ENCODE measurements at regions not wholly inside any gene's neighbourhood (a gene's known extent, or its start where the extent isn't known, plus 50 kb on each side); places are given as distances from the start of the nearest gene placed in this dataset.

DNA sequence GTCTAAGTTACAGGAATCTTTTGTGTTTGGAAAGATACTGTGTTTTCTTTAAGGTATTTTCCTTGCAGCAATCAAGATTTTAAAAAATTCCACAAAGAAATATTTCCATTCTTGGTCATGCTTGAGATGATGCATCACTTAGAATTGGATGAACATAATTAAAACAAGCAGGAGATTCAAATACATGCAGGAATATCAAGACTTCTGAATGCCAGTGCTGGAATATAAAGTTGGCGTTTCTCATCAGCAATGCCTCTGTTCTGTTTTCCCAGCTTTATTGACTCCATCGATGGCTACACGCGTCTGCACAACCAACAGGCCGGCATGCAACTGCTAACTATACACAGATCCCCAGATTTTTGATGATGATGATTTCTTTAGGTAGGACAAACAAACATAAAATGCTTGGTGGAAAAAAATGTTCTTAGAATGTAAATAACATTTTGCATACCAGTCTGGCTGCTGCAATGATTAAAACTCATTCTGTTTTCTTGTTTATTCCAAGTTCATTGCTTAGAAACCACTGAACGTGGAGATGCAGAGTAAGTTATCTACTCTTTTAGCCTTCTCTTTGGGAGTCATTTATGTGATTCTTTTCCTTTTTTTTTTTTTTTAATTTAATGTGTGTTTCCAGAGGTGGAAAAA, 91.3 kb upstream of the FAM171A1 start:
- no peak for DNase-seq

DNA sequence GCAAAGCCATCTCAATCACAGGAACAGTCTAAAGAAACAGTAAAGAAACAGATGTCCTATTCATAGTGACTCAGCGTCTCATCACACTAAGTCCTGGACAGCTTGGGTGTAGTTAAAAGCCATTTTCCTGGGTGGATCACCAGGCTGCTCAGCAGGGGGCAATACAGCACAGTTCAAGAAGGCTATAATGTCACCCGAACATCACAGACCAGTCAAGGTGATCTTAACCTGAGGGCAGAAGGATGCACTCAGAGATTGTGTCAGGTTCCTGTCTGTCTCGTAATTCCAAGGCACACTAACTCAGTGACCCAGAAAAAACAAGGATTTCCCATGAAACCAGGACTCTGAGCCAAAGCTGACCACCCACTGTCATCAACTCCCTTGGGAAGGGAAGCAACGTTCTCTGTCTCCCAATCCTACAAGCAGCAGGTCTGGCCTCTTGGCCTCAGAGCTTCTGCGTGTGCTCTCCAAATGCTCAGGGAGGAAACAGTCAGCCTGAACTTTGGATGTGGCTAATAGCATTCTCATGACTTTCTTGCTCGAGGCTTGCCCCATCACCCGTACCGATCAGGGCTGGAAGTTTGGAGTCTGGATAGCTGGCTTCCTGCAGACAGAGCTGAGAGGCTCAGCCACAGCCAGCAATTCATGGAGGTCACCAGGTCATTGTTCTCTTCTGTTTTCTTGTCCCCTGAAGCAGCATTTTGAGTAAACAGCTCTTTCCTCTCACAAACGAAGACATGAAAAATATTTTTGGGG, 90.4 kb upstream of the FAM171A1 start:
- no peak for DNase-seq

DNA sequence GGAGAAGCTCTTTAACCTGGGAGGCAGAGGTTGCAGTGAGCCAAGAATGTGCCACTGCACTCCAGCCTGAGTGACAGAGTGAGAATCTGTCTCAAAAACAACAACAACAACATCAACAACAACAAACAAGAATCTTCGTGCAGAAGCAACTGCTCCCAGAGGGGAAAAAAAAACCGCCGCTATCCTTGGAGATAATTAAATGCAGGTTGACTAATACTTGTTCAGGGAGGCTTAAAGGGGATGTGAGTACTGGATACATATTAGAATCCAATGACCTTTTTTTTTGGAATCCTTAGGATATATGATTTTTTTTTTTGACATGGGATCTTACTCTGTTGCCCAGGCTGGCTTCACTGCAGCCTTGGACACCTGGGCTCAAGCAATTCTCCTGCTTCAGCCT, 89.6 kb upstream of the FAM171A1 start:
- DNase-seq, result no peak

DNA sequence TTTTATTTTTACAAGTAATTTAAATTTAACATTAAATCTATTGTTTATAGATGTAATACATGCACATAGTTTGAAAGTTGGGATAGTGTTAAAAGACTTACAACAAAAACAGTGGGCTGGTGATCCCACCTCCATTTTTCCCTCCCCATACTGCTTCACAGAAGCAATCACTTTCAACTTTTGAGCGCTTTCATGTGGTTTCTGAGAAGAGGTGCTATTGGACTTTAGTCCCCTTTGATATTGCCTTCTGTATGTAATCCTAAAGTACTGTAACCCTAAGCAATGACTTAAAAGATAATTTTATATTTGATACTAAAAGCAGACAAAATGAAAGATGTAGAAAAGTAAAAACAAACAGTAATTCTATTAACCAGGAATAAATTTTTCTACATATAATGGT, 88.1 kb upstream of the FAM171A1 start:
- DNase-seq, result no peak

DNA sequence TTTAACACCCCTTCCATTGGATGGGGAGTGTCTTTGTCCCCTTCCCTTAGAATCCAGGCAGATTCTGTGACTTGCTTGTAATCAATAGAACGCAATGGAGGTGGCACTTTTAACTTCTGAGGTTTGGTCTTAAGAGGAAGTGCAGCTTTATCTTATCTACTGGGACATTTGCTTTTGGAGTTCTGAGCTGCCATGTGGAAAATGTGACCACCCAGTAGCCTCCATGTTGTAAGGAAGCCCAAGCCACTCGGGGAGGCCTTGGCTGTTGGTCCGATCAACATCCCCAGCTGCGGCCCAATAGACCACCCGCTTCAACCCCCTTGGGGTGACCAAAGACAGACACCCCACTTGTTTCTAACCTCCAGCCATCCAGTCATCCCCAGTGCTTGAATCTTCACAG, 86.3 kb upstream of the FAM171A1 start:
- DNase-seq, result no peak

DNA sequence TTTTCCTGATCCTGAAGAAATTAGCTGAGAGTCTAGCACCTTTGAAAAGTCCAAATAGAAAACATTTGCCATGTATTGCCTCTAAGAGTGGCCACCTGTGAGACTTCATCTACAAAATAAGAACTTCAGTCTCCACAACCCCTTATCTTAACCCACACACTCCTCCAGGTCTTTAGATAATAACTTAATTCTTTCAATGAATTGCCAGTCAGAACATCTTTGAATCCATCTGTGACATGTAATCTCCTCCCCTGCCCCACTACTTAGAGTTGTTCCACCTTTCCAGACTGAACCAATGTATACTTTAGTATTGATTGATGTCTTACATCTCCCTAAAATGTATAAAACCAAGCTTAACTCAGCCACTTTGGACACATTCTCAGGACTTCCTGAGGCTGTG, 84.4 kb upstream of the FAM171A1 start:
- no peak for DNase-seq

DNA sequence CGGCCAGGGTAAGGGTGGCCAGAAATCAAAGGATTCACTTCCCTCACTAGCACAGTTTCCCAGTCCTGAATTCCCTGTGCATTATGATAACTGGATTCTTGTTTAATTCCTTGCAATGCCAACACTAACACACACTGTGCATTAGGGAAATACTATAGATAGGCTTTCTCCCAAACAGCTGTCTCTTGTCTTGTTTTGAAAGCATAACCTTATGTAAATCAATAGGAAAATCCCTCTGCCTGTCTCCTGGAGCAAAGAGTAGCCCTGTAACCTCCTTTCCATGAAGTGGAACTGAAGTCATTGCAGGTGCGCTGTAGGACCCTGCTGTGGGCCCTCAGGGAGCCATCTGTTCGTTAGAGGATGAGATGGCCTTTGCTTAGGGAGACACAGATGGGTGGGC, 82.8 kb upstream of the FAM171A1 start:
- no peak for DNase-seq

DNA sequence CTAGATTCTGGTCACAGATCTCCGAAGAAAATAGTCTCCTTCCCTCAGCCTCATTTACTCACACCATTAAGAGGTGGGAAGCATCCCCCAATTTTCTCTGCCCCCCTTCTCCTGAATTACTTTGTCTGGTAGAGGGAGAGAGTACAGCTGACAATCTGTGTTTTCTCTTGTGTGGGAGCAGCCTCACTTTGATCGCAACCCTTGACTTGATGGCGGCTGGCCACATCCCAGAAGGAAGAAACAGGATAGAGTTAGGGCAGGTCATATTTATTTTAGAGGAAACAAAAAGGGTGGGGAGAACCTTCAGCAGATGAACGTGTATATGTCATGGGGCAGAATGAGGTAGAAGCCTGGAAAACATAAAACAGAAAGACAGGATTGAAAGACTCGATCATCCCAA, 82.4 kb upstream of the FAM171A1 start:
- DNase-seq, result no peak

DNA sequence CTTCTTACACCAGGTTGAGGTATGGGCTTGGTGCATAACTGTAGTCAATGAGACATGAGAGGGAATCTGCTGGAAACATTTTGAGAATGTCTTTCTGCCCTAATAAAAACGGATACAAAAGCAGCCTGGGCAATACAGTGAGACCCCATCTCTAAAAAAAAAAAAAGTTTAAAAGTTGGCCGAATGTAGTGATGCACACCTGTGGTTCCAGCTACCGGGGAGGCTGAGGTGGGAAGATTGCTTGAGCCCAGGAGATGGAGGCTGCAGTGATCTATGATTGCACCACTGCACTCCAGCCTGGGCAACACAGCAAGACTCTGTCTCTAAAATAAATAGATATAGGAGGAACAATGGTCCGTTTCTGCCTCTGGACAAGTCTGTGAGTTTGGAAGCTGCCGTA, 81.5 kb upstream of the FAM171A1 start:
- no peak for DNase-seq

DNA sequence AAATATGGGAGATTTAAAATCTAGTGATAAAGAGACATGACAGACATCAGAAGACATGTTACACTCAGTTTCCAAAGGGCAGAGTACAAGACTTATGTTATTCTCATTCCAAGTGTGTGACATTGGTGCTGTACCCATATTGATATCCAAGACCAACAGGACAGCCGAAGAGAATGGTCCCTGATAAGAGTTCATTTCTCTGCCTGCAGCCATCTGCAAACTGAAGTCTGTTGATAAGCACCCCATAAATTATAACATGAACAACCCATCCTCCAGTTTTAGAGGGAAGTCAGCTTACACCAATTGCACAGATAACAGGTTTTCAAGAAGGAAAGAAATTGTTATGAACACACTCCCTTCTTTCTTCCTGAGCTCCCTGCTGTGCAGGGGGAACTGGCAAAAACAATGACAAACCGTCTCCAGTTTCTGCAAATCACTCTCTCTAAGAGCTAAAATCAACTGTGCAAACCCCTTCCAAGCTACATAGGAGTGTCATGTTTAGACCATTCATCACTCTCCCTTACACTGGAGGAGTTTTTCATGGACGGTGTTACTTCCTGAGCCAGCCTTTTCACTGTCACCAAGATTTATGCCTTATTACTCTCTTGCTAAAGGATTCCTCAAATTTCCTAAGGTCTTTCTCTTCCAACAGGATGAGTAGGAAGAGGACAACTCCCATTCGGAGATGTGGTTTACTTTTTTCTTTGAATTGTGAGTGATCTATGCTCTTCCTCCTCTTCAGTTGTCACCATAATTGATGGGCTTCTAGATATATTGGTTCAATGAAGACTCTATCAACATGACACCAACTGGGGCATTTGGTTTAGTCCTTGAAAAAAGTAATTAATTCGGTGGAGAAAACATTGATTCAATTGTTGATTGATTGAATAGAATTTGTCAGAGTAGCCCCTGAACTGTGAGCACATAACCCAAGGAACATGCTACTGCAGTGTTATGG, 80.3 kb upstream of the FAM171A1 start:
- DNase-seq, result no peak

DNA sequence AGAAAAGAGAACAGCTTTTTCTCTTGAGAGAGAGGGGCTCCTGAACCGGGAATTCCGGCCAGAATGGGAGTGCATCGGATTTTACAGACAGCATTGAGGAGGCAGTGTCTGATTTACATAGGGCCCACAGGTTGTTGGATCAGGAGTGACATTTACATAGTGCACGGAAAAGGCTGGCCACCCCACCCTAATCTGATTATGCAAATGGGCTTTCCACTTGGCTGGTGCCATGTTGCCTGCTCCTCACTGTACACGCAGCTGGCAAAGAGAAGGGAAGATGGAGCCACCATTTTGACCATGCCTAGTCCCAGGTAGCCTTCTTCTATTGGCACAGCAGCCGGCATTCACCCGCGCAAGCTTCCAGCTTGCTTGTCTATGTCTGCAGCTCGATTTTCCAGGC, 77.5 kb upstream of the FAM171A1 start:
- DNase-seq, result no peak

DNA sequence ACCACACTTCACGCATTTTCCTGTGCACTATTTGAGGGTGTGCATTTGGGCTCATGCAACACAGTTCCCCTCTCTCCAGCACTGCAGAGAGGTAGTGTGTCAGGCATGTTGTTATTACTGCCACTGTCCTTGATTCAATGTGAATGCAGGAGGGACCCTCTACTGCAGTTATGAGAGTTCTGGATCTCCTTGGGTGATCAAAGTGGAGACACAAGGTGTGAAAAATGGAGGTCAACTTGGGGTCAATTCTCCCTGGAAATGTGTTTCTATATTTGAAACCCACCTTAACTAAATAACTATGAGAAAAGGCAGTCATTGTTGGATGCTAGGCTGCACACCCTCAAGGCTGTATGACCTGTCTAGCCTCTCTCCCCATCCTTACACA, 73.9 kb upstream of the FAM171A1 start:
- DNase-seq, result no peak

DNA sequence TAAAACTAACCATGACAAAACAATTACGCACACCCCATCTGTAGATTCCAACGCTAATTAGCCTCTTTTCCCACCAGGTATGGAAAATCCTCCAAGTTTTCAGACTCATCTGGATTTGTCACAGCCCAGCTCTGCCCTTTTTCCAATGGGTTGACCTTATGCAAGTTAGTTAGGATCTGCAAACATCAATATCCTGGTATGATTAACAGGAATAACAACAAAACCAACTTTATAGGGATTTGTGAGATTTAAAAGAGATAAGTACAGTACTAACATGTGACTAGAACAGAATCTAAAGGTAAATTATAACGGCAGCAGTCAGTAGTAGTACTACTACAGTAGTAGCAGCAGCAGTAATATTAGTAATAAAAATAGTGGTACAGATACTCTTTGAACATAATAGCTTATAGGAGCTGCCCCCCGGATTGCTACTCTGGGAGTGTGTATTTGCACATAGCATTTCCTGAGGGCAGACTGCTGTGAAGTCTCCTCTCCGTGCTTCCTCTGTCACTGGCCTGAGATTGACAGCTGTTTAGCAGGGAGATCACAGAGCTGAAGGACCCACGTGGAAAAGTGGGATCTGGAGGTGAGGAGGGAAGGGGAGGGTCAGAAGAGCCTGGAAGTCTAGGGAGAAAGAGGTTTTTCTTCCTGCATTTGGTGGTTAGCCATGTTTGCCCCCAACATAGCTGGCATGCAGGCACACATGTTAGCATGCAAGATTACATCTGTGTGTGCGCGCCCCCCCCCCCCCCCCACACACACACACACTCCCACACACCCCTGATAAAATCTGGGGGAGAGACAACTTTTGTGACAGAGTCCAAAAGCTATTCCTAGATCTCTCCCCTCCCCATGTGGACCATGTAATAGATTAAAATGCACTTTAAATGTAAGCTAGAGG, 73.3 kb upstream of the FAM171A1 start:
- no peak for DNase-seq

DNA sequence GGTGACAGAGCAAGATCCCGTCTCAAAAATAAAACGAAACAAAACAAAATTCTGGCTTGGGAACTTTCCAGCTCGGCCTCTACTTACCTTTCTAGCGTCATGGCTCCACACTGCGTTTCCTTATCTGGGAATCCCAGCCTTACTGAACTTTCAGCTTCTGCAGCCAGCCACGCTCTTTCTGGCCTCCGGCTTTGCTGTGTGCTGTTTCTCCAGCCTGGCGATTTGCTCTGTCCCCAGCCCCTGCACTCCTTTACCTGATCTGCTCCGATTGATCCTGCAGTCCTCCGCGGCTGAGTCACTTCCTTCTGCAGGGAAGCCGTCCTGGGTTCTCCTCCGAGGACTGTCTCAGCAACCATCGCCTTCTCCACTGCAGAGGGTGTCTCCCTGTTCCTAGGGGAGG, 71.0 kb upstream of the FAM171A1 start:
- no peak for DNase-seq

DNA sequence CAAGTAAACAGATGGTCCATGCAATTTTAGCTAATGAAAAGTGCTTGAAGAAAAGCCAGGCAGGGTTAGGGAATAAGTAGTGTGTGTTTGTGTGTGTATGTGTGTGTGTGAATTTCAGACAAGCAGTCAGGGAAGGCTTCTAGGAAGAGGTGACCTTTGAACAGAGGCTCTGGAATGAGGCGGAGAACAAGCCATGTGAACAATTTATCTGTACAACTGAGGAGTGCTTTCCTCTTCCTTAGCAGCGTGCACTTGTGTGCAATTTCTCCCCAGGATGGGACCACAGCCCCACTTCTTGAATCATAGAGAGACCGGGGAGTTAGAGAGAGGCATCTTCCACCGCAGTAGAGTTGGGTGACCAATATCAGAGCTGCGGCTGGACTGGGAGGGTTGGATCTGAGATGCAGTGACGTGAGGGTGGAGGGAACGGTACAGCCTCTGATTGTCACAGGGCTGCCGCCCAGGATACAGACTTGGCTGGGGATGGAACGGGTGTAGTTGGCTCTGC, 69.2 kb upstream of the FAM171A1 start:
- DNase-seq, result no peak

DNA sequence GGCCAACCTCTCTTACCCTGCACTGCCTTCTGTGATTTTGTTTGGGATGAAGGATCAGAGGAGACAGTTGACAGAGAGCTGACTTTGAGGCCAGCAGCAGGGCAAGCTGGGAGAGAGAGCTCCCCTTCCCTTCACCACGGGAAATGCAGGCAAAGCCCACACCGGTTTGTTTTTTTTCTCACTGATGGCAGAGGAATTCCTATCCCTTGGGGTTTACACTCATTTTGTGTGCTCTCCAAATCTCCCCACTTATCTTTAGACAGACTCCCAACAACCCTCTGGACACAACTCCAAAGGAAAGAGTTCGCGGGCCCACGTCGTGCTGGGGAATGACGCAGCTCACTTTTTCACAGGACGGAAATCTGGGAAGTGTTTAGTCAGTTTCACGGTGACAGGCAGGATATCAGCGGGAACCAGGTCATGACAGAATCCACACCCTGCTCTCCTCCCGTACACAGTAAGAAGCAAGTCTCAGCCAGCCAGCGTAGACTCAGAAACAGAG, 68.3 kb upstream of the FAM171A1 start:
- DNase-seq, result no peak

DNA sequence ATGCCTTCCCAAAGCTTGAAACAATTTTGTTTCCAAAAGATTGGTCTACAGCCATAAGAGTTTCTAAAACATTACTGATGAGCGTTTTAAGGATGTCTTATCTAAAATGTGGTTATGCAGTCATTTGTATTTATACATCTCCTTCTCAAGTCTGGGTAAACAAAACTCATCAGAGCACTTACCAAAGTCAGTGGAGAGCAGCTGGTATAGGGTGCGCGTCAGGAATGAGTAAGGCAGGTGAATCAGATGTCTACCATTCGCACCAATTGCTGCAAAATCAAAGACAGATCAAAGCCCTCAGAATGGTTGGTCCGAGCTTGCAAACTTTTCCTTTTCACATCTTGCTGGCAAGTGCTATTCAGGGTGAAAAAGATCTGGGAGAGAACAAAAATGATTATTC, 65.6 kb upstream of the FAM171A1 start:
- no peak for DNase-seq

DNA sequence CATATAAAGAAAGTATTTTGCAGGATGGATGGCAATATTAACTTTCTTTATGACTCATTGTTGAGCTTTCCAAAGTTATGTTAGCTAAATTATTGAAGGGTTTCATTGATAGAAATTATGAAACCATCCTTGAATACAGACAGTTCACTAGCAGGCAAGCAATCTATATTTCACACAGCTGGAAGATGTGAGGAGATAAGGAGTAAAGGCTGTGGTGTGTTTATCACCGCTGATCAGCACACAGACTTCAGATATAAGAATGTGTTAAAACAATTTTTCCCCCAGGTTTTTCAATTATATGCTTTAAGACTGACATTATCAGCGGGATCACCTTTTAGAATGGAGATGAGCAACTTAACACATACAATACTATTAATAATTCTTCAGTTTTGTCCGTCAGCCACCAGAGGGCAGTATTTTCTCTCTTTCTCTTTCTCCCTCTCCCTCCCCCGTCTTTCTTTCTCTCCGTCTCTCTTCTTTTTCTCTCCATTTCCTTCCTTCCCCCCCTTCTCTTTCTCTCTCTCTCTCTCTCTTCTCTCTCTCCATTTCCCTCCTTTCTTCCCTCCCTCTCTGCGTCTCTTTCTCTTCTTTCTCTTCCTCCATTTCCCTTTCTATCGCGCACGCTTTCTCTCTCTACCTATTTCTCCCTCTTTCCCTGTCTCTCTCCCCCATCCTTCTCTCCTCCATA, 62.9 kb upstream of the FAM171A1 start:
- peak; percentile 27 for DNase-seq

DNA sequence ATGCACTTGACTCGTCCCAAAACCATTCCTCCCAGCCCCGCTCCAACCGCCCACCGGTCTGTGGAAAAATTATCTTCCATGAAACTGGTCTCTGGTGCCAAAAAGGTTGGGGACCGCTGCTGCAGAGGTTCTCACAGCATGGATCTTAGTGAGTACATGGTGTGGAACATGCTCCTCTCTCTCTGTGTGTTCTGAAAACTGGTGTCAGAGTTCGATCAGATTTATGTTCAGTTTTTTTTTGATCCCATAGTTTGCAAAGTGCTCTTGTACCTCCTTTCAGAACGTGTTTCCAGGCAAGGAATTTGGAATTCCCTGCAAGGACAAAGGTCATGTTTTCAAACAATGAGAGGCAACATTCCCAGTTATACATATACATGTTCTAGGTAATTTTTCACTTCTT, 61.2 kb upstream of the FAM171A1 start:
- DNase-seq, result no peak

DNA sequence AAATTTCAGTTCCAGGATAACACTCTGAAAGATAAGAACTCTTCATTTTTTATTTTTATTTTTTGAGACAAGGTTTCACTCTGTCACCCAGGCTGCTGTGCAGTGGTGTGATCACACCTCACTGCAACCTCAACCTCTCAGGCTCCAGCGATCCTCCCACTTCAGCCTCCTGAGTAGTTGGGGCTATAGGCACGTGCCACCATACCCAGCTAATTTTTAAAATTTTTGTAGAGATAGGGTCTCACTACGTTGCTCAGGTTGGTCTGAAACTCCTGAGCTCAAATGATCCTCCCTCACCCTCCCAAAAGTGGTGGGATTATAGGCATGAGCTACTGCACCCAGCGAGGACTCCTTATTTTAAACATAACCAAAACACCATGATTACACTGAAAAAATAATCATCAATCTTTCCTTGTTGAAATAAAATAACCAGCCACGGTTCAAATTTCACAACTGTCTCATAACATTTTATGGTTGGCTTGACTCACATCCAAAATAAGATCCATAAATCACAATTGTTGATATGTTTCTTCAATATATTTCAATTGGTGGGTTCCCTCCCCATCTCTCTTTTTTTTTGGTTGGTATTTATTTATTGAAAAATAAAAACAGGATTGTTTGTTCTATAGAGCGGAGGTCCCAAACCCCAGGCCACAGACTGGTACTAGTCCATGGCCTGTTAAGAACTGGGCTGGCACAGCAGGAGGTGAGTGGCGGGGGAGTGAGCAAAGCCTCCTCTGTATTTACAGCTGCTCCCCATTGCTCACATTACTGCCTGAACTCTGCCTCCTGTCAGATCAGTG, 60.1 kb upstream of the FAM171A1 start:
- no peak for DNase-seq

DNA sequence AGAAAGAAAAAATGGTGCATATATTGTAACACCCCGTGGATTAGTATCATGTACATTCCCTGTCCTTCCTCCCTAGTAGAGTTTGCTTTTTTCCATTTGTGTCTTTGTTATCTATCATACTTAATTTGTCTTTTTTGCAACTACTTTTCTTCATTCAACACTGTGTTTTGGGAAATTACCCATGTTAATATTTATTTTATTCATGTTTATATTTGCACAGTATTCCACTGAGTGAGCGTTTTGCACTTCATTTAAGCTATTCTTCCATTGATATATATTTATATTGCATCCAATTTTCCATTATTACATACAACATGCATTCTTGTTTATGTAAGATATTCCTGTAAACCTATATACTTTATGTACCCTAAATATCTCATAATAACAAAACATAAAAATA, 57.6 kb upstream of the FAM171A1 start:
- DNase-seq, result no peak
